IgD-negative memory B cell (primary cell): ENCODE measurements at regions not wholly inside any gene's neighbourhood (a gene's known extent, or its start where the extent isn't known, plus 50 kb on each side); places are given as distances from the start of the nearest gene placed in this dataset.
A peak's percentile ranks its signal among the peaks of the same experiment; 100 is the strongest.
"Not testable (repeated sequence)": the region's sequence is repeated elsewhere in the genome, so short reads cannot be mapped to it uniquely, and the experiment has no call there.

Experiments used
- H3K27ac Mint-ChIP-seq, 3 donors: one replicate each; pipeline ENCODE4 v1.8.0; 2020 to 2022; ENCODE audit warnings: mild to moderate bottlenecking in 3 of 3, mixed read lengths in 3 of 3, moderate library complexity in 1 of 3
- H3K27me3 Mint-ChIP-seq: one replicate; pipeline ENCODE4 v1.8.0; 2021; ENCODE audit warnings: mixed read lengths
- H3K36me3 Mint-ChIP-seq: one replicate; pipeline ENCODE4 v1.8.0; 2020; ENCODE audit warnings: mild to moderate bottlenecking, mixed read lengths
- H3K4me1 Mint-ChIP-seq, 3 donors: one replicate each; pipeline ENCODE4 v1.8.0; 2020 to 2022; ENCODE audit warnings: mixed read lengths in 3 of 3, mild to moderate bottlenecking in 1 of 3
- H3K4me3 Mint-ChIP-seq, 4 donors: one replicate each; pipeline ENCODE4 v1.8.0; 2020 to 2022; ENCODE audit warnings: mild to moderate bottlenecking in 4 of 4, mixed read lengths in 4 of 4, moderate library complexity in 3 of 4
- H3K9me3 Mint-ChIP-seq, 3 donors: one replicate each; pipeline ENCODE4 v1.8.0; 2020 to 2021; ENCODE audit warnings: mixed read lengths in 3 of 3, mild to moderate bottlenecking in 1 of 3

GRCh38 chr15:25246641-25247406, 192.0 kb downstream of the UBE3A start:
- no peaks in the 10 kb centered on the region for H3K27me3 Mint-ChIP-seq
- H3K27ac Mint-ChIP-seq = no peak overlapping the region
- no peaks in the 10 kb centered on the region for H3K36me3 Mint-ChIP-seq
- H3K9me3 Mint-ChIP-seq = peaks cover 0 to 4% (median 0%) of the 10 kb centered on the region in 3 donors
- no peaks in the 10 kb centered on the region for H3K4me1 Mint-ChIP-seq
- H3K4me3 Mint-ChIP-seq = no peak overlapping the region

- no peaks in the 10 kb centered on the region for H3K4me1 Mint-ChIP-seq
- H3K27ac Mint-ChIP-seq = no peak overlapping the region
- no peak overlapping the region for H3K4me3 Mint-ChIP-seq
- no peaks in the 10 kb centered on the region for H3K36me3 Mint-ChIP-seq
- H3K9me3 Mint-ChIP-seq = peaks cover 0 to 4% (median 0%) of the 10 kb centered on the region in 3 donors
- H3K27me3 Mint-ChIP-seq = no peaks in the 10 kb centered on the region
Measured at GRCh38 chr15:25247407-25248038, 191.3 kb downstream of the UBE3A start.

GRCh38 chr15:25248087-25248486, 190.7 kb downstream of the UBE3A start:
- H3K4me1 Mint-ChIP-seq, H3K27me3 Mint-ChIP-seq, H3K36me3 Mint-ChIP-seq, H3K27ac Mint-ChIP-seq, H3K4me3 Mint-ChIP-seq, H3K9me3 Mint-ChIP-seq: not testable (repeated sequence)

GRCh38 chr15:25248583-25249235, 190.1 kb downstream of the UBE3A start:
- Mint-ChIP-seq H3K27me3 (no peaks in the 10 kb centered on the region), H3K36me3 (no peaks in the 10 kb centered on the region), H3K4me1 (no peaks in the 10 kb centered on the region), H3K4me3 (no peak overlapping the region), H3K9me3 (peaks cover 0 to 4% (median 0%) of the 10 kb centered on the region in 3 donors), H3K27ac (no peak overlapping the region)

- no peaks in the 10 kb centered on the region for H3K36me3 Mint-ChIP-seq
- H3K27me3 Mint-ChIP-seq = no peaks in the 10 kb centered on the region
- H3K4me1 Mint-ChIP-seq = no peaks in the 10 kb centered on the region
- H3K9me3 Mint-ChIP-seq = peaks cover 0 to 7% (median 6%) of the 10 kb centered on the region in 3 donors
- H3K4me3 Mint-ChIP-seq = no peak overlapping the region
- H3K27ac Mint-ChIP-seq = no peak overlapping the region
Measured at GRCh38 chr15:25249236-25250010, 189.4 kb downstream of the UBE3A start.

GRCh38 chr15:25250011-25250596, 188.7 kb downstream of the UBE3A start:
- Mint-ChIP-seq H3K27me3 (no peaks in the 10 kb centered on the region), H3K4me1 (no peaks in the 10 kb centered on the region), H3K9me3 (peaks cover 2 to 13% (median 4%) of the 10 kb centered on the region in 3 donors), H3K27ac (no peak overlapping the region), H3K4me3 (peak overlapping the region in 1 of 4 donors; percentile 28), H3K36me3 (no peaks in the 10 kb centered on the region)

- Mint-ChIP-seq H3K36me3 (no peaks in the 10 kb centered on the region), H3K9me3 (peaks cover 2 to 18% (median 7%) of the 10 kb centered on the region in 3 donors), H3K27ac (no peak overlapping the region), H3K4me1 (no peaks in the 10 kb centered on the region), H3K27me3 (no peaks in the 10 kb centered on the region), H3K4me3 (no peak overlapping the region)
Measured at GRCh38 chr15:25250906-25251622, 187.8 kb downstream of the UBE3A start.

DNA sequence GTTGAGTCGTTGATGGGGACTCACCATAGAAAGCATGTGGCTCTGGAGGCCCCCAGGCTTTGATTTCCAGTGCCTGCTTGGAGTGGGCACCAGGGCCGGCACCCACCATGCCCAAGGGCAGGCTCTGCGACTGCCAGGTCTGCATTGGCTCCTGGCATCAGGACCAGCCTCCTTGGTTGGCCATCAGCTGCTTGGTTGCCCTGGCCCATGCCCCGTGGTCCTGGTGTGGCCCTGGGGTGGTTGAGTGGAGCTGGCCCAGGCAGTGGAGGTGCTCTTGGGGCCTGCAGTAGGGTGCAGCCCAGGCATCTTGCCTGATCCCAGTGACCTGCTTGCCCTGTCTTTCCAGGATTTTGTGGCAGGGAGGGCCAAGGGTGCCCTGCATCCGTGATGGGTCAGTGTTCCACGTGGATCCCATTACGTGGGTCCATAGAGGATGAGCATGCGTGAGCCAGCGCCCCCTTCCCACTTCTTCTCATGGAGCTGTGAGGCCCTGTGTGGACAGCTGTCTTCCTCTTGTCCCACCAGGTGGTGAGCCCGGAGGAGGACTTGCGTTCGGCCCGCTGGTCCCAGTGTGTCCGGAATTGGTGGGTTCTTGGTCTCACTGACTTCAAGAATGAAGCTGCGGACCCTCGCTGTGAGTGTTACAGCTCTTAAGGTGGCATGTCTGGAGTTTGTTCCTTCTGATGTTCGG, 187.0 kb downstream of the UBE3A start:
- Mint-ChIP-seq H3K9me3 (peaks cover 2 to 21% (median 10%) of the 10 kb centered on the region in 3 donors), H3K27me3 (no peaks in the 10 kb centered on the region), H3K27ac (no peak overlapping the region), H3K4me1 (no peaks in the 10 kb centered on the region), H3K4me3 (no peak overlapping the region), H3K36me3 (no peaks in the 10 kb centered on the region)

- H3K36me3 Mint-ChIP-seq, H3K4me3 Mint-ChIP-seq, H3K27me3 Mint-ChIP-seq, H3K27ac Mint-ChIP-seq, H3K4me1 Mint-ChIP-seq: not testable (repeated sequence)
- peaks cover 4 to 26% (median 11%) of the 10 kb centered on the region in 3 donors for H3K9me3 Mint-ChIP-seq
Measured at GRCh38 chr15:25253048-25253973, 185.5 kb downstream of the UBE3A start.

GRCh38 chr15:25268166-25268565, 170.7 kb downstream of the UBE3A start:
- Mint-ChIP-seq H3K4me1 (no peaks in the 10 kb centered on the region), H3K36me3 (no peaks in the 10 kb centered on the region), H3K27me3 (no peaks in the 10 kb centered on the region), H3K4me3 (no peak overlapping the region), H3K27ac (no peak overlapping the region), H3K9me3 (peaks cover 4 to 7% (median 7%) of the 10 kb centered on the region in 3 donors)
